GM21576 (cell line): ENCODE measurements at regions not wholly inside any gene's neighbourhood (a gene's known extent, or its start where the extent isn't known, plus 50 kb on each side); places are given as distances from the start of the nearest gene placed in this dataset.
"Not testable (repeated sequence)": the region's sequence is repeated elsewhere in the genome, so short reads cannot be mapped to it uniquely, and the experiment has no call there.

Experiments used
- ATAC-seq: cut with Tn5 transposase; IDR thresholded peaks from one replicate; pipeline ENCODE4 v1.9.1; 2021; ENCODE audit warnings: mild to moderate bottlenecking, moderate library complexity; ENCODE audit not compliant: unreplicated experiment

- not testable (repeated sequence) for ATAC-seq
These were observed 63.8 kb downstream of the NSUN5 start for GRCh38 chr7:73244782-73245311.

DNA sequence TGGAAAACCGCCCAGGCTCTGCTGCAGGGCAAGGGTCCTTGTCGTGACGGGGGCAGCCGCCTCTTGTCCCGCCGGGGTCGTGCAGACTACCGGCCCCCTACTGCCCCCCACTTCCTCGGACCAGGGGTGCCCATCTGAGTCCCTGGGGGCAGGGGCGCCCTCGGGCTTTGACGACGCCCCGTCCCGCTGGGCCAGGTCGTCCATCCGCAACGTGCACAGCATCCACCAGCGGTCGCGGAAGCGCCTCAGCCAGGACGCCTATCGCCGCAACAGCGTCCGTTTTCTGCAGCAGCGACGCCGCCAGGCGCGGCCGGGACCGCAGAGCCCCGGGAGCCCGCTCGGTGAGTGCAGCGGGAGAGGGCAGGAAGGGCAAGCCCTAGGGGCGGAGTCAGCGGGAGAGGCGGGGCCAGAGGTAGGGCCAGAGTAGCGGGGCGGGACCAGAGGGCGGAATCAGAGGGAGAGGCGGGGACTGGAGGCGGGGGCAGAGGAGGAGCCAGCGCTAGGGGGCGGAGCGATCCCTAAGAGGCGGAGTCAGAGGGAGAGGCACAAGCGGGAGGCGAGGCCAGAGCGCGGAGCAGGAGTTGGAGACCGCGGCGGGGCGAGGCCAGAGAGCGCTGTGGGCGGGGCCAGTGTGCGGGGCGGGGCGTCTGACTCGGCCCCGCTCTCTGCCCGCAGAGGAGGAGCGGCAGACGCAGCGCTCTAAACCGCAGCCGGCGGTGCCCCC lies 73.5 kb downstream of the NSUN5 start:
- ATAC-seq: peak; percentile 90

- ATAC-seq: not testable (repeated sequence)
These were observed 82.9 kb downstream of the NSUN5 start for GRCh38 chr7:73225745-73226144.

- ATAC-seq: not testable (repeated sequence)
These were observed 86.9 kb downstream of the NSUN5 start for GRCh38 chr7:73221724-73222123.

DNA sequence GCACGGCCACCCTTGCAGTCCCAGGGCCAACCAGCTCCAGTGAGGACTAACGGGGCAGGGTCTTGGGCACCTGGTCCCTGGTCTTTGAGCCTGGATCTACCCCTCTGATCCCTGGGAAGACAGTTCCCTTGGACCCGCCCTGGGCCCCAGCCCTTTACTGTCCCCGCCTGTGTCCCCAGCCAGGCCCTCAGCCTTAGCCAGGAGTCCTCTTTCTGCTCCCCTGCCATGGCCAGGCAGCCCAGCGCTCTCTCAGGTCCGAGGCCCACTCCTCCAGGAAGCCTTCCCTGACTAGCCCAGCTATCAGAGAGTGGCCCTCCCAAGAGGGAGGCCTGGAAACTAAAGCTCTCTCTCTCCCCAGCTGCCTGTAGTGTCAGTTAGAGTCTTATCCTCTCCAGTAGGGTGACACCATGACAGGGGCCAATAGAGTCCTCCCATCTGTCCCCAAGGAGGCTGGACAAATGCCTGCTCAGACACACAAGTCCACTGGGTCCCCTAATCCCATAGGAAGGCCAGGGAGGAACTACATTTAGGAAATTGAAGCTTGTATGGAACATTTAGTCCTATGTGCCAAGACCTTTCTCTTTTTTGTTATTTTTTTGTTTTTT lies 87.8 kb downstream of the NSUN5 start:
- ATAC-seq: peak; percentile 31

GRCh38 chr7:73220357-73220756 lies 88.3 kb downstream of the NSUN5 start:
- ATAC-seq: peak; percentile 87

GRCh38 chr7:73218802-73219201 lies 89.8 kb downstream of the NSUN5 start:
- ATAC-seq: not testable (repeated sequence)

DNA sequence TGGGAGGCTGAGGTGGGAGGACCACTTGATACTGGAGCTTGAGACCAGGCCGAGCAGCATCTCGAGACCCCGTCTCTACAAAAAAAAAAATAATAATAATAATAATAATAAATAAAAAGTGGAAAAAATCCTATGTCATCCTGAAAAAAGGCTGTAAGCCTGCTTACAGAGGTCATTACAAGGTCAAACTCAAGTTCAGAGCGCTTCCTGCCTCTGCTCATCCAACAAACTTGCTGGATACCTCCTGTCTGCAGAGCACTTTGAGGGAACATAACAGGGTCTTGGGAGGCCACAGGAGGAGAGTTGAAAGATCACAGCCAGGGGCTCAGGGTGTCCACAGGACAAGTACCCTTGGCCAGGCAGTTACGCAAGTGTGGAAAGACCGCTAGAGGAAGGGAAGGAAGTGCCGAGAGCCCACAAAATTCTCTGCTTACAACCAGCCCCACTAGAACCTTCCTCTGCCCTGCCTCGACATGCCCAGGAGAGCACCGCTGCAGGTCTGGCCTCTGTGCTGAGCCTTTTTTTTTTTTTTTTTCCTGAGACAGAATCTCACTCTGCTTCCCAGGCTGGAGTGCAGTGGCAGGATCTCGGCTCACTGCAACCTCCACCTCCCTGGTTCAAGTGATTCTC lies 92.5 kb downstream of the NSUN5 start:
- ATAC-seq: not testable (repeated sequence)

DNA sequence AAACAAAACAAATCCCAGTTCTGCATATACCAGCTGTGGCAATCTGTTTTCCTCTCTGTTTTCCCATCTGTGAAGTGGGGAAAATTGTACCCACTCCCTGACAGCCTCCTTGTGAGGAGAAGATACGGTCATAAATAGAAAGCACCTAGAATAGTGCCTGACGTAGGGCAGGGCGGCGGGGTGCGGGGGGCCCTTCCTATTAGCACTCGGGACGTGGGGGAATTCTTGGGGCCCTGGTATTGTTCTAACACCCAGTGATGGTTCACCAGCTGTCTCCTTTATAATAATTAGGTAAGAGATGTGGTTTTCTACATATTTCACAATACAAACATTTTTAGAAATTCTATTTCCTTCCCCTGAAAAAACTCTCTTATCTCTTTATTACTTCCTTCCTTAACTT lies 93.4 kb downstream of the NSUN5 start:
- ATAC-seq: not testable (repeated sequence)

GRCh38 chr7:73214471-73214870 lies 94.2 kb downstream of the NSUN5 start:
- ATAC-seq: not testable (repeated sequence)

- peak; percentile 32 for ATAC-seq
These were observed 95.5 kb downstream of the NSUN5 start for GRCh38 chr7:73213076-73213475.

DNA sequence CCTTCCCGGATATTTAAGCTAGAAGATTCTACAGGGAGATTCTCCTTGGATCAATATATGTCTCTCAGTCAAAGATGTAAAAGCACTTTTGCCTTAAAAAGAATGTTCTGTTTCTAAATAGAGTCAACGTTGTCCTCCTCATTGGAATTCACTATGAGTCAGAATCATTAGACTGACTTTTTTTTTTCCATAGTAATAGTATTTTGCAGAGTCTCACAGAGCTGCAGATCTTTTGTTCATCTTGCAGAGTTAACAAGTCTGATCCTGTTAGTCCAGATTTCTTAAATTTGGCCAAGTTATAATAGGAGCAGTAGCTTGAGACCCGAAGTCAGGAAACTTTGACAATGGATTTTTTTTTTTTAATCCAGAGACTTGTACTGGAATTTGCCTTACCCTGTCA lies 103.0 kb downstream of the NSUN5 start:
- ATAC-seq: not testable (repeated sequence)

DNA sequence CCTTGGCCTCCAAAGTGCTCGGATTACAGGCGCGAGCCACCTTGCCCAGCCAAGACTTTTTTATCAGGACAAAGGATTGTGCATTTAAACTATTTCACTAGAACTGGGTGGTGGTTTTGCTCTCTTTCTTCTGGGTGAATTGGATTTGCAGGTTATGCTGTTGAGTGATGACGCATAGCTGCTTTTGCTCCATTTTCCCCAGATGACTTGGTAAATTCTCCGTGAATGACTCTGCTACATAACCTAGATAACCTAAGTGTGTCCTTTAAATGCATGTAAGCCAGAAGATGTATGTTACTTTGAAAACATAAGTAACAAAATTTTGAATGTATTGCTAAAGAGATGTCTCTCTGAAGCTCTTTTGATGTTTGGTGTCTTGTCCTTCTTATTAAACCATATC lies 103.7 kb downstream of the NSUN5 start:
- not testable (repeated sequence) for ATAC-seq

- ATAC-seq: not testable (repeated sequence)
These were observed 105.3 kb downstream of the NSUN5 start for GRCh38 chr7:73203312-73203711.

DNA sequence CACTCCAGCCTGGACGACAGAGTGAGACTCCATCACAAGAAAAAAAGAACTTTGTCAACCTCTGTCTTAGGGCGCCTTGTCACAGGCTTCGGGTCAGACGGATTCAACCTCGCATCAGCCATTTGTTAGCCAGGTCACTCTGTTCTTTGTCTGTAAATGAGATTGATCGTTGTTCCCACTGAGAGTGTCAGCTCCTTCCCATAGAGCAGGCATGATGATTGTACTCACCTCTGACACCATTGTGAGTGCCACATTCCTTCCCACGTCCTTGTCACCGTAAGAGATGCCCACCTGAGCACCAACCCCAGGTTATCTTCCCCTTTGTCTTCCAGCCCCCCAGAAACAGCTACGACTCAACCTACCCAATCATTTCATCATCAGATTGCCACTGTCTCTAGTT lies 107.4 kb downstream of the NSUN5 start:
- not testable (repeated sequence) for ATAC-seq

GRCh38 chr7:73200518-73201099 lies 108.0 kb downstream of the NSUN5 start:
- not testable (repeated sequence) for ATAC-seq

GRCh38 chr7:73193991-73194390 lies 108.2 kb upstream of the SPDYE9 start:
- ATAC-seq: not testable (repeated sequence)

DNA sequence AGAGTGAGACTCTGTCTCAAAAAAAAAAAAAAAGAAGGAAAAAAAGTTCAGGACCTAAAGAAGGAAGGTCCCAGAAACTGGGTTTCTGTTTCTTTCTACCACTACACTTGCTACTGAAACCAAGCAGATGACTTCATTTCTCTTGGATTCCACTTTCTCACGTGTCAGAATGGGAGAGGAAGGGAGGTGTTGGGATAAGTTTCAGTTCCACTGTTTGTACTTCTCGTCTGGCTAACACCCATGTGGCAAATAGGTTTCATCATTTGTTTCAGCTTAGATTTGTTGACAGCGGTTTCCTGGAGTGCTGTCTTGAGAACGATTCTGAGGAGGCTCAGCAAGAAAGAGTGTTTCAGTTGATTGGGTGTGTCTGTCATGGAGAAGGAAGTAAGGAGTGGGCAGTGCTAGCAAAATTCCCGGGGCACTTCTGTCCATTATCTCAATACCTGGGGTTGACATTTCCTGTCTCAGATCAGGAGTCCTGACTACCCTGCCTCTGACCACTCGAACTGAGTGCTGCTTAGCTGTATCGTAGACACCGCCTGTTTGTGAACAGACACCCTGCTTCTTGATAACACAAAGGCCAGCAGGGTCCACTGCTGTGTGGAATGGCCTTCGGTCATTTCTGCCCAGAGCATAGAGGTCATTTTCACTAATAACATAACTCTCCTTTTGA lies 104.8 kb upstream of the SPDYE9 start:
- not testable (repeated sequence) for ATAC-seq

DNA sequence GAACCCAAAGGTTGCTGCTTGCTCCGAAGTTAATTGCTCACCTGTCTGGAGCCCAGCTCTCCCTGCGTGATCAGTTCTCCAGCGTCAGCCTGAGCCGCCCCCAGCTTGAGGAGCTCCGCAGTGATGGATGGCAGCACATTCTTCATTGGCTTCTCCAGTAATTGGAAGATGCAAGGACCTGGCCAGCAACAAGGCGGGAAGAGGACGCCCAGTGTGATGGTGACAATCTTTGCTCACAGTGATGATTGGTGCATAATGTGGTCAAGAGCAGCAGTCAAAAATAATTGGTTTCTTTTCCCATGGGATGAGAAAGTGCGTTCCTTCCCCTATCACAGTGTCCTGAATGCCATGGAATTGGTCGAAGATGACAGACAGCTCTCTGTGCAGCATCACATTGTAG lies 102.4 kb upstream of the SPDYE9 start:
- ATAC-seq: not testable (repeated sequence)

- ATAC-seq: not testable (repeated sequence)
These were observed 100.9 kb upstream of the SPDYE9 start for GRCh38 chr7:73186589-73187309.
